HepG2 (cell line): ENCODE measurements at regions not wholly inside any gene's neighbourhood (a gene's known extent, or its start where the extent isn't known, plus 50 kb on each side); places are given as distances from the start of the nearest gene placed in this dataset.

Experiments used
- ATAC-seq: fragments of 200-7000 bp; cut with Tn5 transposase; 3 replicates; pipeline ENCODE4 v1.9.1; 2020; ENCODE audit warnings: mild to moderate bottlenecking, moderate library complexity
- BruUV-seq: library from RNA; stranded (reverse); fragments of 400-500 nt; replicated peaks from 2 replicates; lab custom pipeline; 2021; lab: Mats Ljungman, UMichigan
- CTCF ChIA-PET: fragments of 300-600 bp; formaldehyde crosslinking; extraction: SDS; loops from one replicate; lab custom pipeline; 2021; ENCODE audit warnings: low total read pairs, inconsistent platforms, low intra/inter-chr PET ratio; lab: Yijun Ruan, JAX
- POLR2A ChIA-PET: fragments of 350-600 bp; sonication (Branson Sonifier 250); formaldehyde crosslinking; loops from one replicate; lab custom pipeline; 2020; ENCODE audit warnings: antibody characterized with exemption, inconsistent platforms; lab: Yijun Ruan, JAX
- DNase-seq: peaks from one replicate; pipeline ENCODE4 v3.0.0-alpha.2; 2015; ENCODE audit warnings: low spot score
- FAIRE-seq: peaks from 3 replicates; lab custom pipeline; 2011; peaks lifted over from hg19 to GRCh38; lab: Jason Lieb, UNC
- H2AFZ ChIP-seq: one replicate; pipeline ENCODE4 v1.6.1; 2011; ENCODE audit warnings: low read length, inconsistent platforms
- H3K27ac ChIP-seq: fragments of 300-600 bp; 3 replicates; pipeline ENCODE4 v1.8.0; 2011; ENCODE audit warnings: mixed run types, mild to moderate bottlenecking, mixed read lengths, low read length, inconsistent platforms; ENCODE audit not compliant: insufficient read depth; ENCODE audit errors: extremely low read length
- H3K27me3 ChIP-seq, 2 experiments: fragments of 200-600 bp in 1 of 2; 2 replicates in 1 of 2; 3 replicates in 1 of 2; pipeline versions ENCODE4 v1.6.0 to v1.8.0; 2011; ENCODE audit warnings: low read length in 2 of 2, mild to moderate bottlenecking in 2 of 2, moderate library complexity in 2 of 2, inconsistent platforms in 1 of 2; ENCODE audit not compliant: insufficient read depth in 2 of 2, control insufficient read depth in 1 of 2
- H3K36me3 ChIP-seq, 2 experiments: fragments of 200-600 bp in 1 of 2; replicated peaks in 1 of 2; 2 replicates in 1 of 2; 3 replicates in 1 of 2; pipeline versions ENCODE4 v1.5.1 to v1.8.0; 2011; ENCODE audit warnings: low read length in 2 of 2, inconsistent platforms in 1 of 2; ENCODE audit not compliant: insufficient read depth in 2 of 2, control insufficient read depth in 1 of 2
- H3K4me1 ChIP-seq: 2 replicates; pipeline ENCODE4 v1.5.1; 2012; ENCODE audit warnings: low read length, inconsistent platforms; ENCODE audit not compliant: insufficient read depth
- H3K4me2 ChIP-seq: 2 replicates; pipeline ENCODE4 v1.6.0; 2011; ENCODE audit warnings: low read depth, low read length, inconsistent platforms
- H3K4me3 ChIP-seq, 3 experiments: fragments of 200-600 bp in 1 of 3; sonication (generic), shearing (Covaris generic) in 1 of 3; replicated peaks in 1 of 3; 2 replicates each; pipeline ENCODE4 v1.5.1; 2011 to 2016; ENCODE audit warnings: low read length in 3 of 3, inconsistent platforms in 2 of 3, low read depth in 2 of 3, mild to moderate bottlenecking in 2 of 3, control low read depth in 1 of 3, mixed read lengths in 1 of 3; ENCODE audit not compliant: insufficient read depth in 1 of 3
- H3K79me2 ChIP-seq: one replicate; pipeline ENCODE4 v1.6.1; 2011; ENCODE audit warnings: low read length, inconsistent platforms; ENCODE audit not compliant: insufficient read depth
- H3K9ac ChIP-seq: 2 replicates; pipeline ENCODE4 v1.6.0; 2011; ENCODE audit warnings: mild to moderate bottlenecking, low read depth, low read length, inconsistent platforms; ENCODE audit not compliant: insufficient read depth
- H3K9me3 ChIP-seq: 2 replicates; pipeline ENCODE4 v1.5.1; 2012; ENCODE audit warnings: mild to moderate bottlenecking, low read length
- H4K20me1 ChIP-seq: 2 replicates; pipeline ENCODE4 v1.6.0; 2011; ENCODE audit warnings: inconsistent platforms, mild to moderate bottlenecking, low read length, moderate library complexity; ENCODE audit not compliant: insufficient read depth
- DNMT1 ChIP-seq: sonication (generic); formaldehyde crosslinking; IDR thresholded peaks from 2 replicates; pipeline ENCODE4 v1.5.1; 2020; ENCODE audit warnings: mild to moderate bottlenecking, missing genetic modification reagents
- MAFF ChIP-seq: IDR thresholded peaks from 2 replicates; pipeline ENCODE4 v1.6.1; 2011; ENCODE audit warnings: low read depth, low read length, improper control_type of control experiment
- MAFK ChIP-seq, 2 experiments: IDR thresholded peaks in 1 of 2; conservative IDR thresholded peaks in 1 of 2; 2 replicates each; pipeline ENCODE4 v1.6.1; 2011; ENCODE audit warnings: improper control_type of control experiment in 2 of 2, low read length in 2 of 2
- MNT ChIP-seq: fragments of 450-650 bp; IDR thresholded peaks from 2 replicates; pipeline ENCODE4 v1.6.1; 2016
- ZNF331 ChIP-seq: sonication (generic); formaldehyde crosslinking; IDR thresholded peaks from 2 replicates; pipeline ENCODE4 v1.4.0; 2020; ENCODE audit warnings: missing genetic modification reagents
- WGBS: methylation state at CpG from one replicate; pipeline ENCODE4 v1.1.6; 2017; ENCODE audit warnings: low lambda C conversion rate; 5-methylcytosine and 5-hydroxymethylcytosine counted together
- in situ Hi-C: cut with HindIII; loops from 2 replicates; pipeline ENCODE4 v1.10.0; 2017; ENCODE audit warnings: low pct_unique_long_range_greater_than_20kb; ENCODE audit not compliant: extremely low pct_ligation_motif_present
- intact Hi-C: fragments of 100-400 bp; cut with micrococcal nuclease; formaldehyde crosslinking; loops from one replicate; pipeline ENCODE4 v1.10.0; 2022; ENCODE audit not compliant: unreplicated experiment

- no peak overlapping the region for H2AFZ ChIP-seq
- intact Hi-C loops (no loop called here), in situ Hi-C loops (no loop called here)
- no peaks in the 10 kb centered on the region for H4K20me1 ChIP-seq
- H3K9ac ChIP-seq: no peak overlapping the region
- ATAC-seq (no peak), FAIRE-seq (no peak), DNase-seq (no peak)
- H3K36me3 ChIP-seq: no peaks in the 10 kb centered on the region
- ChIA-PET CTCF (no interaction called here), POLR2A (no interaction called here)
- BruUV-seq: no TSS peak
- no peaks in the 10 kb centered on the region for H3K4me1 ChIP-seq
- H3K9me3 ChIP-seq: no peaks in the 10 kb centered on the region
- H3K4me2 ChIP-seq: no peak overlapping the region
- H3K27ac ChIP-seq: no peak overlapping the region
- H3K27me3 ChIP-seq: peaks cover 0 to 12% of the 10 kb centered on the region in 2 experiments; a peak in 3 of 5 replicates
- under 1% methylated on average over 8 of the region's 8 CpGs for WGBS
- no peak overlapping the region for H3K4me3 ChIP-seq
- TF ChIP-seq DNMT1 (CRISPR knock-in tag) (no peak), MNT (peak; percentile 92)
- H3K79me2 ChIP-seq: no peaks in the 10 kb centered on the region
Measured at GRCh38 chr18:76219023-76219422, 276.0 kb downstream of the ZNF516 start.

- no TSS peak for BruUV-seq
- Histone ChIP-seq H4K20me1 (no peaks in the 10 kb centered on the region), H3K9ac (no peak overlapping the region), H3K4me2 (no peak overlapping the region), H3K79me2 (no peaks in the 10 kb centered on the region), H3K4me1 (no peaks in the 10 kb centered on the region), H2AFZ (no peak overlapping the region), H3K27ac (no peak overlapping the region), H3K9me3 (no peaks in the 10 kb centered on the region), H3K4me3 (no peak overlapping the region), H3K36me3 (no peaks in the 10 kb centered on the region), H3K27me3 (peaks cover 1 to 9% of the 10 kb centered on the region in 2 experiments; a peak in 3 of 5 replicates)
- ATAC-seq: no peak
- in situ Hi-C loops (no loop called here), intact Hi-C loops (no loop called here)
- ChIA-PET CTCF (no interaction called here), POLR2A (no interaction called here)
- DNase-seq: no peak
- no peak for FAIRE-seq
- TF ChIP-seq ZNF331 (CRISPR knock-in tag) (no peak), MAFK (conservative IDR thresholded peaks at IDR 0.05 in 1 of 2, IDR thresholded peaks at IDR 0.05 in 1 of 2; ENCODE audit: low read length in 2 of 2) (peak; percentile 90 to 93), MAFF (peak; percentile 88)
- 7% methylated on average over 1 of the region's 1 CpG for WGBS
Measured at GRCh38 chr18:76216096-76216495, 278.9 kb downstream of the ZNF516 start.
